Calu3 (cell line): ENCODE measurements at regions not wholly inside any gene's neighbourhood (a gene's known extent, or its start where the extent isn't known, plus 50 kb on each side); places are given as distances from the start of the nearest gene placed in this dataset.

ENCODE experiments used
- BruUV-seq: library from RNA; stranded (reverse); fragments of 400-500 nt; replicated peaks from 2 replicates; lab custom pipeline; 2021; lab: Mats Ljungman, UMichigan
- CTCF ChIA-PET: fragments of 300-600 bp; sonication (Branson Sonifier 250); formaldehyde crosslinking; loops from one replicate; lab custom pipeline; 2022; ENCODE audit warnings: antibody characterized with exemption; lab: Charles Lee
- DNase-seq: peaks from one replicate; pipeline ENCODE4 v3.0.0; 2022
- H3K27ac Mint-ChIP-seq: one replicate; pipeline ENCODE4 v1.8.0; 2022; ENCODE audit warnings: mixed read lengths; ENCODE audit not compliant: unreplicated experiment
- H3K27me3 Mint-ChIP-seq: one replicate; pipeline ENCODE4 v1.8.0; 2022; ENCODE audit warnings: mixed read lengths; ENCODE audit not compliant: unreplicated experiment
- H3K36me3 Mint-ChIP-seq: one replicate; pipeline ENCODE4 v1.8.0; 2022; ENCODE audit warnings: mild to moderate bottlenecking, moderate library complexity, mixed read lengths; ENCODE audit not compliant: insufficient read depth, unreplicated experiment
- H3K4me1 Mint-ChIP-seq: one replicate; pipeline ENCODE4 v1.8.0; 2022; ENCODE audit warnings: mild to moderate bottlenecking, low read depth, mixed read lengths; ENCODE audit not compliant: unreplicated experiment
- H3K4me3 Mint-ChIP-seq: one replicate; pipeline ENCODE4 v1.8.0; 2022; ENCODE audit warnings: mild to moderate bottlenecking, low read depth, moderate library complexity, mixed read lengths; ENCODE audit not compliant: unreplicated experiment
- H3K9me3 Mint-ChIP-seq: one replicate; pipeline ENCODE4 v1.8.0; 2022; ENCODE audit warnings: low read depth, mixed read lengths; ENCODE audit not compliant: unreplicated experiment
- CTCF ChIP-seq: fragments of 200-600 bp; IDR thresholded peaks from one replicate; pipeline ENCODE4 v1.8.0; 2022; ENCODE audit warnings: antibody characterized with exemption; ENCODE audit not compliant: unreplicated experiment
- intact Hi-C: fragments of 100-400 bp; cut with micrococcal nuclease; formaldehyde crosslinking; loops from one replicate; pipeline ENCODE4 v1.10.0; 2022; ENCODE audit not compliant: unreplicated experiment

- DNase-seq = no peak
- Mint-ChIP-seq H3K4me3 (no peak overlapping the region), H3K27ac (peak overlapping the region; percentile 58), H3K27me3 (no peaks in the 10 kb centered on the region), H3K9me3 (no peaks in the 10 kb centered on the region), H3K4me1 (peaks cover 19% of the 10 kb centered on the region), H3K36me3 (peaks cover 4% of the 10 kb centered on the region)
- no peak for TF ChIP-seq CTCF
- CTCF ChIA-PET = interaction anchor here (0.7 kb wide), 1 partner anchor 645 kb away, joined by 3 read pairs; no protein-coding TSS in a partner anchor
- intact Hi-C loops = no loop called here
- no TSS peak for BruUV-seq
Measured at GRCh38 chr4:185874516-185875230, 62.7 kb upstream of the SORBS2 start.

GRCh38 chr4:185875316-185875907 lies 63.4 kb upstream of the SORBS2 start:
- intact Hi-C loops = no loop called here

GRCh38 chr4:185878633-185879032 lies 66.6 kb upstream of the SORBS2 start:
- TF ChIP-seq CTCF = no peak
- CTCF ChIA-PET = no interaction called here
- no peak overlapping the region for H3K27ac Mint-ChIP-seq
- H3K27me3 Mint-ChIP-seq = no peaks in the 10 kb centered on the region
- peaks cover 36% of the 10 kb centered on the region for H3K4me1 Mint-ChIP-seq
- intact Hi-C loops = no loop called here
- H3K36me3 Mint-ChIP-seq = peaks cover 4% of the 10 kb centered on the region
- H3K4me3 Mint-ChIP-seq = no peak overlapping the region
- no TSS peak for BruUV-seq
- DNase-seq = no peak
- no peaks in the 10 kb centered on the region for H3K9me3 Mint-ChIP-seq

More at GRCh38 chr4:185875316-185875907, 63.4 kb upstream of the SORBS2 start:
- no peak for TF ChIP-seq CTCF
- CTCF ChIA-PET = no interaction called here
- Mint-ChIP-seq H3K27ac (no peak overlapping the region), H3K9me3 (no peaks in the 10 kb centered on the region), H3K4me1 (peaks cover 21% of the 10 kb centered on the region), H3K4me3 (no peak overlapping the region), H3K27me3 (no peaks in the 10 kb centered on the region), H3K36me3 (peaks cover 4% of the 10 kb centered on the region)
- no TSS peak for BruUV-seq
- DNase-seq = no peak

- TF ChIP-seq CTCF = no peak
- CTCF ChIA-PET = interaction anchor here (0.7 kb wide), 1 partner anchor 77 kb away, joined by 3 read pairs; no protein-coding TSS in a partner anchor
Measured at GRCh38 chr4:185879666-185880312, 67.8 kb upstream of the SORBS2 start.

More at GRCh38 chr4:185879666-185880312, 67.8 kb upstream of the SORBS2 start:
- Mint-ChIP-seq H3K4me3 (no peak overlapping the region), H3K4me1 (peaks cover 33% of the 10 kb centered on the region), H3K36me3 (peaks cover 4% of the 10 kb centered on the region), H3K9me3 (no peaks in the 10 kb centered on the region), H3K27me3 (no peaks in the 10 kb centered on the region), H3K27ac (no peak overlapping the region)
- intact Hi-C loops = loop anchor here (5.0 kb wide), 1 partner anchor 227 kb away; no protein-coding TSS in a partner anchor
- BruUV-seq = no TSS peak
- DNase-seq = no peak
